Stimulated activated CD4-positive, alpha-beta T cell treated with anti-CD3 and anti-CD28 coated beads, Interleukin-1b, Interleukin-23, amount 100 ng/mL, for 24 hours (primary cell): ENCODE measurements at regions not wholly inside any gene's neighbourhood (a gene's known extent, or its start where the extent isn't known, plus 50 kb on each side); places are given as distances from the start of the nearest gene placed in this dataset.
"Not testable (repeated sequence)": the region's sequence is repeated elsewhere in the genome, so short reads cannot be mapped to it uniquely, and the experiment has no call there.

Experiments
- DNase-seq, 4 experiments: peaks; one replicate each; pipeline ENCODE4 v3.0.0-alpha.2; 2020; ENCODE audit warnings: low read depth in 4 of 4, low spot score in 1 of 4

GRCh38 chr12:131430158-131430742 lies 280.6 kb upstream of the SFSWAP start:
- no peak for DNase-seq

DNA sequence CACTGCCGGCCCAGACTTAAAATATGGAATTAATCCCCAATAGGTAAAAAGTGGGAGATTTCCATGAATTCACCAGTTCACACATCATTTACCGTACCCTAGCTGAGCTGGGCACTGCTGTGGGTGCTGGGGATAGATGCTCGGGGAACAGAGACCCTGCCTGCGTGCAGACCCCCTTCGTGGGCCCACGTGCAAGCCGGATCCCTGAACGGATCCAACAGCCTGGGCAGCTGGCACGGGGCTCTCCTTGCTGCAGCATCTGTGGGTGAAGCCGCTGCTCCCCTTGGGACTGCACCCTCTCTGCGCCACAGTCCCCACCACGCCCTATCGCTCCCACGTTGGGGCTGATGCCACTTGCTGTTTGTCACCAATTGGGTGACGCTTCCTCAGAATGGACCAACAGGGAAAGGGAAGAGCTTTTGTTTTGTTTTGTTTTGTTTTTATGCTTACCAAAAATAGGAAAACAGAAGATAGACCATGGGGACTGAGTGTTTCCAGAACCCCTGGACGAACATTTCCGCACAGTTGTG lies 279.7 kb upstream of the SFSWAP start:
- DNase-seq = not testable (repeated sequence)

DNA sequence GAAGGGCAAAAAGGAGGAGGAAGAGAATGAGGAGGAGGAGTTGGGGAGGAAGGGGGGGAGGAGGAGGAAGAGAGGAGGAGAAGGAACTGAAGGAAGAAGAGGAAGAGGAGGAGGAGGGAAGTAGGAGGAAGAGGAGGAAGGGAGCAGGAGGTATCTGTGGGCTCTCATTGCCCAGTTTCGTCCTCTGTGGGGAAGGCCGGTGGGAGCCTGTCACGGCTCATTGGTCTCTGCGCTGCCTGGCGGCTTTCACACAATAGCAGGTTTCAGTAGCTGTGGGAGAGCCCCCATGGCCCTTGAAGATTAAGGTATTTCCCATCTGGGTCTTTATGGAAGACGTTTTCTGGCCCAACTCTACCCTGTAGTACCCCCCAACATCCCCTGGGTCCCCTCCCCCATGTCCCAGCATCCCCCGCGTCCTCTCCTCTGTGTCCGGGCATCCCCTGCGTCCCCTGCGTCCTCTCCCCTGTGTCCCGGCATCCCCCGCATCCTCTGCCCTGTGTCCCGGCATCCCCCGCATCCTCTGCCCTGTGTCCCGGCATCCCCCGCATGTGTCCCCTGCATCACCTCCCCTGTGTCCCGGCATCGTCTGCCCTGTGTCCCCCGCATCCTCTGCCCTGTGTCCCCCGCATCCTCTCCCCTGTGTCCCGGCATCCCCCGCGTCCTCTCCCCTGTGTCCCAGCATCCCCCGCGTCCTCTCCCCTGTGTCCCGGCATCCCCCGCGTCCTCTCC lies 278.2 kb upstream of the SFSWAP start:
- no peak for DNase-seq

DNA sequence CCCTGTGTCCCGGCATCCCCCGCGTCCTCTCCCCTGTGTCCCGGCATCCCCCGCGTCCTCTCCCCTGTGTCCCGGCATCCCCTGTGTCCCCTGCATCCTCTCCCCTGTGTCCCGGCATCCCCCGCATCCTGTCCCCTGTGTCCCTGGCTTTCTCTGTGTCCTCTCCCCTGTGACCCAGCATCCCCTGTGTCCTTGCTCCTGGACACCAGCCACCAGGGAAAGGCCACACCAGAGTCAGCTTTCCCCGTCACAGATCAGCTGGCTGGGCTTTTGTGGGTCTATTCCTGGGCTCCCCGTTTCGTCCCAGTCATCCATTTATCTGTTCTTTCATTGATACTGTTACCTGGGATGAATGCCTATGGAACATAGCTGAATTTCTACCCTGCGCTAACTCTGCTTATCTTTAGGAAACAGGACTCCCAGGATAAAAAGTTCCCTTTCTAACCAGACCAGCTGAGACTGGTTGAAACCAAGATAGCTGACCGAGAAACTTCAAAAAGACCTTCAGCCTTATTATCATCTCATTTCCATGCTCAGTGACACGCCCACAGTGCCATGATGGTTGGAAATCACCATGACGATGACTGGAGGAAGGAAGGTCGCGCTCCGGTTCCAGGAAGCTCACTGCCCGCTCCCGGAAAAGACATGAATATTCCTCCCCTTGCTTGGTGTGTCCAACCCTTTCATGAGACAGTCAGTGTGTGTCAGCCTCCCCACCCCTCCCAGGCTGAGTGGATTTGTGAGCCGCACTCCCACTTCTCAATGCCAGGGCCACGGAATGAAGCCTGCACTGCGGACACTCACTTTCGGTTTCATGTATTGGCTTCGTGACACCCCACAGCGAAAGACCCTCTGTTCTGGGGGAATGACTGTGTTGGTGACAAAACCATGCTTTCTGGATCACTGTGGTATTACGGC lies 276.4 kb upstream of the SFSWAP start:
- DNase-seq = no peak

DNA sequence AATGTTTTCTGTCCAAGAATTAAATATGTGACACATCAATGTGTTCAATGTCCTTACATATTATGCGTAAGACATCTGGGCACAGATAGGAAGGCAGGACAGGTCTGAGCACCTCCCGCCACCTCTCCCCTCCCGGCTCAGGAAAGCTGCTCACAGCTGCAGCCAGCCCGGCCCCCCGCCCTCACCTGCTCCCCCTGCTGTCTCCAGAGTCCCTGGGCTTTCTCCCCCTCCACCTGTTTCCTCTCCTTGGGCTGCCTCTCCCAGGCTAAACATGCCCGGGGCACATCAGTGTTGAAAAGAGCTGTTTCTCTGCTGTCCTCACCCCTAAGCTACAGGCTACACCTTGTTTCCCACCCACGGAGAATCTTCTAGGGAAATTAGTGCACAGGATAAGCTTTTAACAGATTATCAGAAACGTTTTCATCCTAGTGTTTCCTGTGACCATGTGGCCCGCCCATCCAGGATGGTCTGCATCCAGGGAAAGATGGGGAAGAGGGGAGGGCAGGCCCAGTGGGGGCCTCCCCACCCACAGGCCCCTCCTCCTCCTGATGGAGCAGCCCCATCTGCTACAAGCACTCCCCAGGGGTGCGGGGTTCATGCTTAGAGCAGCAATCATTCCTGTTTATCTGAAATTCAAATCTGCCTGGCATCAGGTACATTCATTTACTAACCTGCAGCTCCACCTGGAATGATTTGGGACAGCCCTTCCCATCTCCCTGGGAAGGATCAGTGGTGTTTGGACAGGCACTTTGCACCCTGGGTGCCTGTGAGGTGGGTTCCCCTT lies 273.8 kb upstream of the SFSWAP start:
- DNase-seq = no peak

- no peak for DNase-seq
Observed at GRCh38 chr12:131437706-131438492, 273.0 kb upstream of the SFSWAP start.

- DNase-seq = not testable (repeated sequence)
Observed at GRCh38 chr12:131438493-131438835, 272.4 kb upstream of the SFSWAP start.

DNA sequence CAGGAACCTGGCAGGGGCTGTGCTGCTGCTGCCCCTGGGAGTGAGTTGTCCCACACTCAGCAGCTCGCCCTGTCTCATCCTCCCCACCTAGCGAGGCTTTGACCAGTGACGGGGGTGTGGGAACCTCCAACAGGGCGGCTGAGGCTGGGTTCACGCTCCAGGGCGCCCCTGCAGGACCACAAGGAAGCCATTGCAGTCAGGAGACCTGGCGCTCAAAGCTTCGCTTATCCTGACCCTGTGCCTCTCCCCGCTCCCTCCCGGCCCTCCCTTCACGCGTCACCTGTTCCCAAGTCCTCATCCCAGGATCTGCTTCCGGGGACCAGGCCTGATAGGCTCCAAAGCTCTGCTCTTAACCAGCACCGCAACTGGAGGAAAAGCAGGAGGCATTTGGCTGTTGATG lies 272.0 kb upstream of the SFSWAP start:
- DNase-seq = no peak

- DNase-seq = not testable (repeated sequence)
Observed at GRCh38 chr12:131439752-131440151, 271.1 kb upstream of the SFSWAP start.

DNA sequence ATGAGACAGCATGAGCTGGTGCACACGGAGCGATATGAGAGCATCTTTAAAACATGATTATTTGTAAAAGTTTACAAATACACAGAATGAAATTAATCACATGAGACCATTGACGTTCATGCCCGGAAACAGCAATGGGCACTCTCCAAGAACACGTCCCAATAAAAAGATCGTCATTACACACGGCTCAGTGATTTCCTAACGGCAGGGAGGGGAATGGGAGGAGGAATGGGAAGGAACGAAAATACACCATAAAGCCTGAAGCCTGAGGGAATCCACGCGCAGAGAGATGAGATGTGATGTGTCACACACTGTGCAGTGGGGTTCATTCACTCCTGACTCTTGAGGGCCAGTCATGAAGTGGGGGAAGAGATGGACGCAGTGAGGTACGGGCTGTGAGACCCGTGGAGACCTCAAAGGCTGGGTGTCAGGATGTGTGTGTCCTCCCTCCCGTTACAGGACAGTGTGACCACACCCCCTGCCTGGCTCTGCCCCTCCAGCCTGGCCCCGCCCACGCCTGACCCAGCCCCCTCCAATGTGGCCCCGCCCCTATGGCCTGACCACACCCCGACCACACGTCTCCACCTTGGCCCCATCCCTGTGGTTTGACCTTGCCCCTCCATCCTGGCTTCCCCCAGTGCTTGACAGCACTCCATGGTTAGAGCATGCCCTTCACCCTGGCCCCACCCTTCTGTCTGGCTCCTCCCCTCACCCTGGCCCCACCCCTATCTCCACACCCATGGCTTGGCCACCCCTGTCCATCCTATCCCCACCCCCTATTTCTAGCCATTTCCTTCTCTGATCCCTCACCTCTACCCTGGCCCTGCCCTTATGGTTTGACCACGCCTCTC lies 270.5 kb upstream of the SFSWAP start:
- not testable (repeated sequence) for DNase-seq

GRCh38 chr12:131441060-131441396 lies 269.9 kb upstream of the SFSWAP start:
- no peak for DNase-seq

DNA sequence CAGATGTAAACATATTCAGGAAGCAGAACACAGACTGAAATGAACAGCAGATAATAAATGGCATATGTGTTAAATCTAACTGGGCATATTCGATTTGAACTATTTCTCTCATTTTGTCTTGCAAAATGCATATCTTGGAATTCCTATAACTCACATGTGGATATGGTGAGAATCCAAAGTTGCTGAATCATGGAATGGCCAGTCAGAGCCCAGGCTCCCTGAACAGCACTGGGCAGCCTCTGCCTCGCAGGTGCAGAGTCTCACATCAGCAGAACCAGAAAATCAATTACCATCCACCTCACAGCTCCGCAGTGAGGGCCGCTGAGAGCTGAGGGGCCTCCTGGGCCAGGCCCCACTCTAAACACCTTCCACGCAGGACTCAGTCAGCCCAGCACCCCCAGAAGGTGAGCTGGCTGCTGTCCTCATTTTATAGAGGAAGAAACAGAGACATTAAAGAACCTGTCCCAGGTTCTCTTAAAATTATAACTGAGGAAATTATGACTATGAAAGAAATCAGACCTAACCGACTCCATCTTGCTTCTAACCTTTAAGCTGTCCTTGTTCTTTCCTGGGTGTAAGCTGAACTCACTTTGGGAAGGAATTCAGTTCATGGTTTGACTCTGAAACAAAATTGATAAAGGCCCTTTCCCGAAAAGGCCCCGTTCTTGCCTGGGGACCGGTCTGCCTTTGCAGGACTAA lies 269.1 kb upstream of the SFSWAP start:
- no peak for DNase-seq

DNA sequence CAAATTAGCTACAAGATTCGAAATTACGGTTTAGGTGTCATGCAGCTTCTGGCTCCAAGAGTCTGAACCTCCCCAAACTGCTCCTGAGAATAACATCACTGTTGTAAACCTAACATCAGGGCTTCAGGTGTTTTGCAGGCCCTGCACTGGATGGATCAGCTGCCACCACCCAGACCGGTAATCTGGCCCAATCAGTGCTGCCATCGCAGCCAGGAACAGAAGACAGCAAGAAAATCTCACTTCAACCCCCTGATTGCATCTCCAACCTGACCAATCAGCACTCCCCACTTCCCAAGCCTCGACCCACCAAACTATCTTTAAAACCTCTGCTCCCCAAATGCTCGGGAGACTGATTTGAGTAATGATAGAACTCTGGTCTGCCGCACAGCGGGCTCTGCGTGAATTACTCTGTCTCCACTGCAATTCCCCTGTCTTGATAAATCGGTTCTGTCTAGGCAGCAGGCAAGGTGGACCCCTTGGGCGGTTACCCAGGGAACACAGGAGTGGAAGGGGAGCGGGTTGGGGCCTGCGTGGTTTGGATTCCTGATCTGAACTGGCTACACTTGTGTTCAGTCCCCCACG lies 268.5 kb upstream of the SFSWAP start:
- DNase-seq = no peak

DNA sequence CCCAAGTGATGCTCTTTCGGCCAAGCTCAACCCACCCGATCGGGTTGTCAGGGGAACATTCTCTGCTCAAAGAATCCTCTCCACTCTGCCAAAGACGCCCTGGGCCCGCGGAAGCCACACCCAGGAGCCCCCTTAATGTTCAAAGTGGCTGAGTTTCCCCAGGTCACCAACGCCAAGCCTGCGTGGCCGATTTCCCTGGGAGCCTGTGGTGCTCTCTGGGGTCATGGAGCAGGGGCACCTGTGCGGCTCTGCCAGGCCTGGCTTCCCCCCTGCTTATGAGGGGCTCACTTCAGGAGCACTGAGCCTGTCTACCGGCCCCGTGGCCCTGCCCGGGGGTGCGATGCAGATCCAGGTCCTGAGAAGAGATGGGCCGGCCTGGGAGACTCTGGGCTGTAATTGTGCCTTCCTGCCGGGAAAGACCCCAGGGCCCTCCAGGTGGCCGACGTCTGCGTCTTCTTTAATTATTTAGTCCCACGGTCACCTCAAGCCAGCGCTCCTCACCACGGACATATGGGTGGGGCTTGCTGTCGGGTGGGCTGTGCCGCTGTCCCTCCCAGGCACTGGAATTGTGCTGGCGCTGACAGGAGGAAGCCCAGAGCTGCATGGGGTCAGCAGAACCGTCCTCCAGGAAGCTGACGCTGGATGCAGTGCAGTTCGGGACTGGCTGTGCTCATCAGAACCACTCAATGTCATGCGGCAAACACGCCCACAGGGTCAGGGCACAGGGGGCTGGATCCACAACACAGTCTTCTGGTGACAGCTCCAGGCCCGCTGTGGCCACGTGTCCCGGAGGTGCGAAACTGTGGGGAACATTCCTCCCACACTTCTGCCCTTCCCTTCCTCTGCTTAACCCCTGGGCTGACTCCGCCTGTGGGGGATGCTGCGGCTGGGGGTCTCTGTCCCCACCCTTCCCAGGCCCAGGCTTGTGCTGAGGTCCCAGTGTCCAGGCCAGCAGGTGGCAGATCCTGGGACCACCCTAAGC lies 267.6 kb upstream of the SFSWAP start:
- DNase-seq = no peak

- DNase-seq = no peak
Observed at GRCh38 chr12:131444220-131445164, 266.4 kb upstream of the SFSWAP start.

DNA sequence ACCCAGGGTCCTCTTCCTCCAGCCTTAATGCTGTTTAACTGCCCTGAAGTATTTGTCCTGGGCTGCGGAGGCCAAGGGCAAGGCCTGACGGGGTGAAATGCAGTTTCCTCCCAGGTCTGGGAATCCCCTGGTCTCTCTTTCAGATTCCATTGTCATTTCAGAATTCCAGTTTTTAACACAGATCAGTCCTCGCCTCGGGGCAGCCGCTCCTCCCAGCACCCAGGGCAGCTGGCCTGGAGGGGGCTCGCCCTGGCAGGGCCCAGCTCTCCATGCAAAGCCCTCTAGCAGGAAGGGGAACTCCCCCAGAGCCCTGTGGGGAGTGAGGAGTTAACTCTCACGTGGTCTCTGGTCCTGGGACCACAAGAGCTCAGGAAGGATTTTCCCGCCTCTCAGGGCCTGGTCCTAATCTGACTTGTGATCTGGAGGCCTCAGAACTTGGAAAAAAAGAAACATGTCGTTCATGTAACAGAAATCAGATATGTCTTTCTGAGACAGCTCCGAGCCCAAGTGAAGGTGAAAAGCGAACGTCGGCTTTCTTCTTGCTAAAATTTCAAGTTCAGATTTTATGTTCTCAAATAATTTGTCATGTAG lies 265.6 kb upstream of the SFSWAP start:
- DNase-seq = no peak
